Right lobe of liver (tissue), 6 donors: ENCODE measurements at regions not wholly inside any gene's neighbourhood (a gene's known extent, or its start where the extent isn't known, plus 50 kb on each side); places are given as distances from the start of the nearest gene placed in this dataset.

ENCODE experiments used
- ATAC-seq, 4 donors: fragments of 200-7000 bp; cut with Tn5 transposase; one replicate each; pipeline ENCODE4 v1.9.1; 2020; ENCODE audit warnings: mild to moderate bottlenecking in 4 of 4, moderate library complexity in 4 of 4
- DNase-seq, 3 donors: peaks; one replicate each; pipeline ENCODE4 v3.0.0-alpha.2; 2020
- H3K27ac ChIP-seq, 3 donors: fragments of 200-600 bp; one replicate each; pipeline ENCODE4 v1.8.0; 2022
- H3K27me3 ChIP-seq, 2 donors: fragments of 200-600 bp; one replicate each; pipeline ENCODE4 v1.8.0; 2022
- H3K36me3 ChIP-seq, 4 donors: fragments of 200-600 bp; sonication (generic) in 1 of 4; one replicate each; pipeline versions ENCODE4 v1.5.1 to v1.8.0; 2017 to 2022; ENCODE audit warnings: control low read depth in 1 of 4
- H3K4me1 ChIP-seq, 4 donors: fragments of 200-600 bp; sonication (generic) in 1 of 4; one replicate each; pipeline versions ENCODE4 v1.5.1 to v1.8.0; 2017 to 2022; ENCODE audit warnings: control low read depth in 1 of 4
- H3K4me3 ChIP-seq, 3 donors: fragments of 200-600 bp; one replicate each; pipeline ENCODE4 v1.8.0; 2022
- H3K9me3 ChIP-seq, 4 donors: fragments of 200-600 bp; sonication (generic) in 1 of 4; one replicate each; pipeline versions ENCODE4 v1.5.1 to v1.8.0; 2017 to 2022; ENCODE audit warnings: control low read depth in 1 of 4
- CTCF ChIP-seq, 4 donors: fragments of 200-600 bp in 3 of 4; fragments of 450-650 bp in 1 of 4; IDR thresholded peaks; one replicate each; pipeline versions ENCODE4 v1.5.1 to v1.8.0; 2016 to 2022; ENCODE audit warnings: antibody characterized with exemption in 4 of 4, mild to moderate bottlenecking in 2 of 4
- POLR2A ChIP-seq: fragments of 450-650 bp; IDR thresholded peaks from one replicate; pipeline ENCODE4 v1.6.1; 2017; ENCODE audit warnings: antibody characterized with exemption, mild to moderate bottlenecking
- WGBS: methylation state at CpG from one replicate; pipeline ENCODE4 v1.1.6; 2018; ENCODE audit warnings: low coverage, low lambda C conversion rate; ENCODE audit not compliant: insufficient coverage; ENCODE audit errors: missing lambda C conversion rate; 5-methylcytosine and 5-hydroxymethylcytosine counted together
- intact Hi-C, 2 donors: fragments of 100-400 bp; cut with DNase I; formaldehyde crosslinking; loops; one replicate each; pipeline versions ENCODE4 v1.11.2 to v1.14.1; 2022
- donor health status: DM: no; HTN: yes; CAD: no.
- donor health status: DM: no; HTN: no; CAD: no.
- donor health status: DM: no; HTN: no; CAD: no.
- donor health status: DM: no; HTN: yes; CAD: no.
- donor health status: DM: no; HTN: yes; CAD: no.

GRCh38 chr21:18476639-18477038 is 73.1 kb upstream of the TMPRSS15 start:
- Histone ChIP-seq H3K4me1 (no peaks in the 10 kb centered on the region), H3K27me3 (no peaks in the 10 kb centered on the region), H3K36me3 (no peaks in the 10 kb centered on the region), H3K9me3 (no peaks in the 10 kb centered on the region), H3K4me3 (no peak overlapping the region), H3K27ac (no peak overlapping the region)
- TF ChIP-seq POLR2A (no peak), CTCF (IDR thresholded peaks at IDR 0.05) (no peak)
- 53% methylated on average over 1 of the region's 1 CpG for WGBS
- intact Hi-C loops, result no loop called here
- DNase-seq (no peak), ATAC-seq (no peak)

DNA sequence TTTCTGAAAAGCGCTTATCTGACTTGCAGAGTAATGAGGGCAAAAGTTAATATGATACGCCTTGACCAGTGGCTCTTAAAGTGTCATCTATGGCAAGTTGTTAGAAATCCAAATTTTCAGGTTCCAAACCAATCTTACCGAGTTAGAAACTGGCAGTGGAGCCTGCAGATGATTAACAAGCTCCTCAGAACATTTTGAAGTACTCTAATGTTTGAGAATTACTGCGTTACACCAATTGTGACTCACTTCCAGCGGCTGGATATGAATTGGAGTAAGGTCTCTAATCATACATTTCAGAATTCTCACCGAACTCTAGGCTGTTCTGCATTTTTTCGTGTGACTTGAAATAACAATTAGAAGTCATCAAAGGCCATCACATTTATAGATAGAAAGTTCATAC is 73.5 kb upstream of the TMPRSS15 start:
- Histone ChIP-seq H3K9me3 (no peaks in the 10 kb centered on the region), H3K4me3 (no peak overlapping the region), H3K36me3 (no peaks in the 10 kb centered on the region), H3K27ac (no peak overlapping the region), H3K27me3 (no peaks in the 10 kb centered on the region), H3K4me1 (no peaks in the 10 kb centered on the region)
- TF ChIP-seq CTCF (IDR thresholded peaks at IDR 0.05), result no peak
- no peak for TF ChIP-seq POLR2A
- WGBS, result 50% methylated on average over 7 of the region's 7 CpGs
- DNase-seq (no peak), ATAC-seq (no peak)
- intact Hi-C loops, result no loop called here

- Histone ChIP-seq H3K27ac (no peak overlapping the region), H3K27me3 (no peaks in the 10 kb centered on the region), H3K9me3 (no peaks in the 10 kb centered on the region), H3K4me3 (no peak overlapping the region), H3K4me1 (no peaks in the 10 kb centered on the region), H3K36me3 (no peaks in the 10 kb centered on the region)
- intact Hi-C loops, result no loop called here
- ATAC-seq, result no peak
- WGBS, result 73% methylated on average over 1 of the region's 1 CpG
- TF ChIP-seq CTCF (IDR thresholded peaks at IDR 0.05) (no peak), POLR2A (no peak)
- no peak for DNase-seq
These were observed 74.9 kb upstream of the TMPRSS15 start for GRCh38 chr21:18478513-18478912.

- no peak for DNase-seq
- 44% methylated on average over 1 of the region's 1 CpG for WGBS
These were observed 84.7 kb upstream of the TMPRSS15 start for GRCh38 chr21:18488252-18488651.

More at GRCh38 chr21:18488252-18488651, 84.7 kb upstream of the TMPRSS15 start:
- H3K36me3 ChIP-seq, result no peaks in the 10 kb centered on the region
- no peak overlapping the region for H3K4me3 ChIP-seq
- ATAC-seq, result no peak
- TF ChIP-seq POLR2A (no peak), CTCF (IDR thresholded peaks at IDR 0.05) (no peak)
- H3K4me1 ChIP-seq, result no peaks in the 10 kb centered on the region
- H3K9me3 ChIP-seq, result no peaks in the 10 kb centered on the region
- H3K27me3 ChIP-seq, result no peaks in the 10 kb centered on the region
- intact Hi-C loops, result no loop called here
- H3K27ac ChIP-seq, result no peak overlapping the region
